Activated naive CD8-positive, alpha-beta T cell treated with anti-CD3 and anti-CD28 coated beads for 36 hours (primary cell): ENCODE measurements at regions not wholly inside any gene's neighbourhood (a gene's known extent, or its start where the extent isn't known, plus 50 kb on each side); places are given as distances from the start of the nearest gene placed in this dataset.
"Not testable (repeated sequence)": the region's sequence is repeated elsewhere in the genome, so short reads cannot be mapped to it uniquely, and the experiment has no call there.

Experiments
- DNase-seq: peaks from one replicate; pipeline ENCODE4 v3.0.0; 2021
- H3K27ac Mint-ChIP-seq: one replicate; pipeline ENCODE4 v1.8.0; 2022; ENCODE audit warnings: mild to moderate bottlenecking, moderate library complexity, mixed read lengths
- H3K27me3 Mint-ChIP-seq: one replicate; pipeline ENCODE4 v1.8.0; 2022; ENCODE audit warnings: mild to moderate bottlenecking, mixed read lengths
- H3K36me3 Mint-ChIP-seq: one replicate; pipeline ENCODE4 v1.8.0; 2021; ENCODE audit warnings: mild to moderate bottlenecking, mixed read lengths
- H3K4me1 Mint-ChIP-seq: one replicate; pipeline ENCODE4 v1.8.0; 2021; ENCODE audit warnings: mixed read lengths
- H3K4me3 Mint-ChIP-seq: one replicate; pipeline ENCODE4 v1.8.0; 2022; ENCODE audit warnings: mild to moderate bottlenecking, moderate library complexity, mixed read lengths
- H3K9me3 Mint-ChIP-seq: one replicate; pipeline ENCODE4 v1.8.0; 2022; ENCODE audit warnings: mixed read lengths

DNA sequence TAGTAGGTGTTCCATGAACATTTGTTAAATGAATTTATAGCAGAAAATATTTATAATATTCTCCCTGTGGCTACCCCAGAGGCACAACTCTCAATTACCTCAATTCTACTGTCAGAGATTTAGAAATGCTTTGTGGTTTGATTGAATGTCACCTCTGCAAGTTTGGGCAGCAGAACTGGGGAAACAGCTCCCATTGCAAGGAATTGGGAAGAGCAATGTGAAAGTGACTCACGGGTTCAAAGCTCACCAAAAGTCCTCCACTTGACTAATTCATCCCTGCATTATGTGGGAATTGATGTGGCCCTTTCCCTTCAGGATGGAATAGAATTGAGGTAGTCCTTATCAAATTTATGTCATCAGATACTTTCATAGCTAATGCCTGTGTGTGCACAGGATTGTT, 562.7 kb downstream of the MFSD1 start:
- Mint-ChIP-seq H3K9me3 (no peaks in the 10 kb centered on the region), H3K27me3 (no peaks in the 10 kb centered on the region), H3K27ac (no peak overlapping the region)

DNA sequence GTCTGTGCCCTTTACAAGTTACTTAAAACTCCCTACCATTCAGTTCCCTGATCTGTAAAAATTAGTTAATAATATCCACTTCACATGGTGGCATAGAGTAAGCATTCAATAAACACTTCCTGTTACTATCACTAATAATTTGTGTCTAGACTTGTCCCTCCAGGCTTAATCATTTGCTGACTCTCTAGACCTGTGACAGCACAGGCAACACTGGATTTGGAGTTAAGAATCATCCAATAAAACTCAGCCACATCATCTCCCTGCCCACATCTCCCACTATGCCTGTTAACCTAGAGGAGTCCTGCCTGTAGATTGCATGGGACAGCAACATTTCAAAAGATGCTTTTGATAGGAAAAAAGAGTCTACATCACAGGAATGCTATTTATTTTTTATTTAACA, 564.6 kb downstream of the MFSD1 start:
- Mint-ChIP-seq H3K4me1 (no peaks in the 10 kb centered on the region), H3K4me3 (no peak overlapping the region), H3K36me3 (no peaks in the 10 kb centered on the region), H3K27ac (no peak overlapping the region), H3K9me3 (no peaks in the 10 kb centered on the region), H3K27me3 (no peaks in the 10 kb centered on the region)
- no peak for DNase-seq

More for the DNA sequence above, 562.7 kb downstream of the MFSD1 start:
- no peaks in the 10 kb centered on the region for H3K36me3 Mint-ChIP-seq
- H3K4me3 Mint-ChIP-seq, result no peak overlapping the region
- no peak for DNase-seq
- H3K4me1 Mint-ChIP-seq, result no peaks in the 10 kb centered on the region

- Mint-ChIP-seq H3K4me3 (no peak overlapping the region), H3K27ac (no peak overlapping the region), H3K9me3 (no peaks in the 10 kb centered on the region), H3K36me3 (no peaks in the 10 kb centered on the region), H3K27me3 (no peaks in the 10 kb centered on the region), H3K4me1 (no peaks in the 10 kb centered on the region)
- DNase-seq, result no peak
Measured at GRCh38 chr3:159371961-159372360, 570.1 kb downstream of the MFSD1 start.

DNA sequence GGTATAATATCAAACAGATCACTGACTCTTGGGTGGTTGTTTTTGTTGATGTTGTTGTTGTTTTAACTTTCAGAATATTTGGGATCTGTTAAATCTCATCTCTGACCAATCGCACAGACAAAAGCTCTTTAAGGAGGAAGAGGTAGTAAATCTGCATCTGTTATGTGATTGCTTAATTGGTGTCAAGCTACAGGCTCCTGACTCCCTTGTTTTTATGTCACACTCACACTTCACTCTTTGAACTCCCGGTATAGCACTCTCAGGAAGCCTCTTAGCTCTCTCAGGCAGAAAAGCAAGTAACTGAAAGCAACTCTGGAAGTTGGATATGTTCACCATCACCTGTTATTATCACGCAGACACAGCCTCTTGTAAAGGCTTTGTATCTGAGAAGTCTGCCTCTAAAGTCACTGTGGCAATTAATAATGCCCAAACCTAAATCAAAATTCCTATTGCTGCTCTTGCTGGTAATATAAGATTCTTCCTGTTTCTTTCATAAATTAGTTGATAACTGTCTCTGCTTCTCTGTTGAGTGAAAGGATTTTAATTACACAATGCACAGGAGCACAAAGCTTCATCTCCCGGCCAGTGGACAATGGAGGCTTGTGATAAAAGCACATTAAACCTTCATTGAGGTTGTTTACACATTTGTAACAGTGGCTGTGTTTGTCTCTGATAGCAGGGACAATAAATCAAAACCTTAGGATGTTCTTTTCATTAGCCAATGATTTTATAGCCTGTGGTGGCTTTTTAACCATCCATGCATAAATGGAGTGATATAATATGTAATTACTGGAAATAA, 576.7 kb downstream of the MFSD1 start:
- no peaks in the 10 kb centered on the region for H3K36me3 Mint-ChIP-seq
- no peaks in the 10 kb centered on the region for H3K4me1 Mint-ChIP-seq
- H3K27ac Mint-ChIP-seq, result no peak overlapping the region
- no peaks in the 10 kb centered on the region for H3K27me3 Mint-ChIP-seq
- no peak for DNase-seq
- H3K9me3 Mint-ChIP-seq, result no peaks in the 10 kb centered on the region
- H3K4me3 Mint-ChIP-seq, result no peak overlapping the region

GRCh38 chr3:159380891-159381290, 579.0 kb downstream of the MFSD1 start:
- H3K27ac Mint-ChIP-seq, result no peak overlapping the region
- no peaks in the 10 kb centered on the region for H3K27me3 Mint-ChIP-seq
- DNase-seq, result no peak
- no peak overlapping the region for H3K4me3 Mint-ChIP-seq
- H3K9me3 Mint-ChIP-seq, result peaks cover 2% of the 10 kb centered on the region
- no peaks in the 10 kb centered on the region for H3K36me3 Mint-ChIP-seq
- H3K4me1 Mint-ChIP-seq, result no peaks in the 10 kb centered on the region

DNA sequence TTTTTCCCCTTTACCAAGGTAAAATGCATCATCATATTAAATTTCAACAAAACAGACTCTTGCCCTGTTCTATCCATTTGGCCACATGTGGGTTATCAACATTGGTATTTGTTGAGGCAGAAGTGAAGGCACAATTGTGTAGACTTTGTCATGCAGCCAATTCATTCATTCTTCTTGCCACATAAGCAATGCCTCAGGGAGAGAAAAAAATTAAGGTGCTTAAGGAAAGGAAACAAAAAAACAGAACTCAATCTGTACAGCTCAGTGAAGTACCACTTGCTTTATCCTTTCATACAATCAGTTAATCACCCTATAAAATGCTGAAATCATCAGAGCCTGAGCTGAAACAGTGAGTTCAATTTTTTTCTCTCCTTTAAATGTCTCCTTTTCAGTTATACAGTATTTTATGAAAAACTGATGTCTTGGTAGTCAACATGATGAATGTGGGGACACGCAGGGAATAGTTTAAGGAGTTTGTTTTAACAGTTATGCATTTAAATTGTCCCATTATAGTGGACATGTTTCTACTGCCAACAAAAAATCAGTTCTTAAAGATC, 588.9 kb downstream of the MFSD1 start:
- Mint-ChIP-seq H3K4me3 (no peak overlapping the region), H3K36me3 (no peaks in the 10 kb centered on the region), H3K27ac (no peak overlapping the region), H3K27me3 (no peaks in the 10 kb centered on the region), H3K9me3 (peaks cover 7% of the 10 kb centered on the region), H3K4me1 (no peaks in the 10 kb centered on the region)
- no peak for DNase-seq

DNA sequence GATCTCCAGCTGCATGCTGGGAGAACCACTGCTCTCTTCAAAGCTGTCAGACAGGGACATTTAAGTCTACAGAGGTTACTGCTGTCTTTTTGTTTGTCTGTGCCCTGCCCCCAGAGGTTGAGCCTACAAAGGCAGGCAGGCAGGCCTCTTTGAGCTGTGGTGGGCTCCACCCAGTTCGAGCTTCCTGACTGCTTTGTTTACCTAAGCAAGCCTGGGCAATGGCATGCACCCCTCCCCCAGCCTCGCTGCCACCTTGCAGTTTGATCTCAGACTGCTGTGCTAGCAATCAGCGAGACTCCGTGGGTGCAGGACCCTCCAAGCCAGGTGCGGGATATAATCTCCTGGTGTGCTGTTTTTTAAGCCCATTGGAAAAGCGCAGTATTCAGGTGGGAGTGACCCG, 591.0 kb upstream of the IL12A start:
- DNase-seq, H3K9me3 Mint-ChIP-seq, H3K27ac Mint-ChIP-seq, H3K4me1 Mint-ChIP-seq, H3K27me3 Mint-ChIP-seq, H3K4me3 Mint-ChIP-seq, H3K36me3 Mint-ChIP-seq: not testable (repeated sequence)

GRCh38 chr3:159401069-159401468, 587.6 kb upstream of the IL12A start:
- no peaks in the 10 kb centered on the region for H3K36me3 Mint-ChIP-seq
- peaks cover 4% of the 10 kb centered on the region for H3K9me3 Mint-ChIP-seq
- no peaks in the 10 kb centered on the region for H3K4me1 Mint-ChIP-seq
- DNase-seq, result no peak
- no peaks in the 10 kb centered on the region for H3K27me3 Mint-ChIP-seq
- H3K4me3 Mint-ChIP-seq, result no peak overlapping the region
- no peak overlapping the region for H3K27ac Mint-ChIP-seq

DNA sequence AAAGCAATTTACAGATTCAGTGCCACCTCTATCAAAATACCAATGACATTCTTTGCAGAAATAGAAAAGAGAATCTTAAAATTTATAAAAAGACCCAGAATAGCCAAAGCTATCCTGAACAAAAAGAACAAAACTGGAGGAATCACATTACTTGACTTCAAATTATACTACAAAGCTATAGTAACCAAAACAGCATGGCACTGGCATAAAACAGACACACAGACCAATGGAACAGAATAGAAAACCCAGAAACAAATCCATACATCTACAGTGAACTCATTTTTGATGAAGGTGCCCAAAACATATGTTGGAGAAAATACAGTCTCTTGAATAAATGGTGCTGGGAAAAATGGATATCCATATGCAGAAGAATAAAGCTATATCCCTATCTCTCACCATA, 578.9 kb upstream of the IL12A start:
- not testable (repeated sequence) for H3K4me3 Mint-ChIP-seq, DNase-seq, H3K27me3 Mint-ChIP-seq, H3K4me1 Mint-ChIP-seq, H3K27ac Mint-ChIP-seq, H3K36me3 Mint-ChIP-seq
- H3K9me3 Mint-ChIP-seq, result peaks cover 28% of the 10 kb centered on the region

- H3K27me3 Mint-ChIP-seq, result no peaks in the 10 kb centered on the region
- no peak overlapping the region for H3K4me3 Mint-ChIP-seq
- H3K9me3 Mint-ChIP-seq, result peaks cover 28% of the 10 kb centered on the region
- no peaks in the 10 kb centered on the region for H3K4me1 Mint-ChIP-seq
- no peak overlapping the region for H3K27ac Mint-ChIP-seq
- no peaks in the 10 kb centered on the region for H3K36me3 Mint-ChIP-seq
- DNase-seq, result no peak
Measured at GRCh38 chr3:159413319-159413718, 575.3 kb upstream of the IL12A start.

DNA sequence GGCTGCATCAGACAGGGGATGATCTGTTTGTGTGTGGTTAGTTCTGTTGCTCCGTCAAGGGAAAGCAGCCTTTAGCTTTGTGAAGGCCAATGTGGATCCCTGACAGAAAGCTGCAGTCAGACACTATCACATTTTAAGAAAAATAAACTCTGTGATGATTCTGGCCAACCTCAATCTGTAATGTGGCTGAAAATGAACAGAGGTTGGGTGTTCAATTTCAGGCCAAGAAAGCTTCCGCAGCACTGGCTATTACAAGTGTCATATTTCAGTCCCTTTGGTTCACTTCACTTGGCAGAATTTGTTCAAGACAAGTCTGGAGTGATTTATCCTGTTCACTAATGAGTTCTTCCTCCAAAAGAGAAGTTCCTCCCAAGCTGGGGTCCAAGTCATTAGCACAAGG, 571.8 kb upstream of the IL12A start:
- H3K9me3 Mint-ChIP-seq, result peaks cover 5% of the 10 kb centered on the region
- no peak overlapping the region for H3K4me3 Mint-ChIP-seq
- DNase-seq, result no peak
- H3K4me1 Mint-ChIP-seq, result no peaks in the 10 kb centered on the region
- no peak overlapping the region for H3K27ac Mint-ChIP-seq
- no peaks in the 10 kb centered on the region for H3K27me3 Mint-ChIP-seq
- H3K36me3 Mint-ChIP-seq, result no peaks in the 10 kb centered on the region

GRCh38 chr3:159417761-159418160, 570.9 kb upstream of the IL12A start:
- Mint-ChIP-seq H3K27me3 (no peaks in the 10 kb centered on the region), H3K4me3 (no peak overlapping the region), H3K9me3 (peaks cover 4% of the 10 kb centered on the region), H3K36me3 (no peaks in the 10 kb centered on the region), H3K27ac (no peak overlapping the region), H3K4me1 (no peaks in the 10 kb centered on the region)
- DNase-seq, result no peak

DNA sequence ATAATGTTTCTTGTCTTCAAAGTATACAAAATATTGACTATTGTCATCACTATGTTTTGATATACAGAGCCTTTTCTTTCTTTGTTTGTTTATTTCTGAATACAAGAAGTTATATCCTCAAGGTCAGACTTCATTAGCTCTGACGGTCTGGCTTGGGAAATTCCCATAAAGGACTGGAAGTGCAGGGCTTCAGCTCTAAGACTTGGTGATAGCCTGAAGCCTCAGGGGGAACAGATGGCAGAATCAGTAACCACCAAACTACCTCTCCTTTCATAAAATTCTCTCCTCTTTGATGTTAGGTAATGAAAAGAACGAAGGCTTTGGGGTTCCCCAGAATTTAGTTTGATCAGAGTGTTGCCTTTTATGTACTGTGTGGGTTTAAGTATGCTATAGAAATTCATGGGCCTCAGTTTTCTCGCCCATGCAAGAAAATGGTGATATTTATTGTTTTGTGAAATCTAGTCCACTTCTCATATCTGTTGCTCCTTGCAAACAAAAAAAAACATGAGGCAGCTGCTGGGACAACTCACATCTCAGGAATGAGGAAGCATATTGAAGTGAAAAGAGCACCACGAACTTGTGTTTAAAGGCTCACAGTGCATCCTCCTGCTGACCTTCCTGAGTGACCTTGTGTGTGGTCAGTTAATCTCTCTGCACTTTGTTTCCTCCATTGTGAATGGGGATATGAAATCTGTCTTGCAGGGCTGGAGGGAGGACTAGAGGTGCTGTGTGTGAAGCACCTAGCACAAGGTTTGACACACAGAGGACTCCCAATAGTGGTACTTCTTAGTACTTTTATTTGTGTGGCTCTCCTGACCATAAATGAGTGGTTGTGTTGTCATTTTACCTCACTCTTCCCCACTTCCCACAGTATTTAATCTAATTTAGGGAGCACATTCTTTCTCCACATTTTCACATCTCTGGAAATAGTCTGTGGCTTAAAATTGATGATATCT, 569.8 kb upstream of the IL12A start:
- Mint-ChIP-seq H3K27ac (no peak overlapping the region), H3K4me1 (no peaks in the 10 kb centered on the region), H3K4me3 (no peak overlapping the region), H3K27me3 (no peaks in the 10 kb centered on the region), H3K9me3 (peaks cover 5% of the 10 kb centered on the region), H3K36me3 (no peaks in the 10 kb centered on the region)
- DNase-seq, result no peak

DNA sequence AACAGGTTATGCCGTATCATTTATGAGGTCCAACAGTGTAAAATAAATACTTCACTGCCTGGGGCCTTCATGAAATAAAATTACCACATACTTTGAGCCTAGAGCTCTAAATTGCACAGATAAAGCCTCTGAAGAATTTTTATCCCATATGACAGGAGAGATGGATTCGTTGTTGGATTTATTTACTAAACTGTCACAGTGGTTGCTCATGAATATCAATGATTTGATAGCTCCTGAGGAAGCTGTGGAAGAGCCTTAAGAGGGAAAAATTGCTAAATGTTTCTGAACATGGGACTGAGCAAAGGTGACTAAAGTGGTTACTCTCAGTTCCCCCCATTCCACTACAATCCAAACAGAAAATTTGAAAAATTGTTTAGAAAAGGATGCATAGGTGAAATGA, 558.9 kb upstream of the IL12A start:
- Mint-ChIP-seq H3K4me3 (no peak overlapping the region), H3K36me3 (no peaks in the 10 kb centered on the region), H3K4me1 (no peaks in the 10 kb centered on the region), H3K9me3 (peaks cover 4% of the 10 kb centered on the region), H3K27me3 (no peaks in the 10 kb centered on the region), H3K27ac (no peak overlapping the region)
- no peak for DNase-seq

- no peaks in the 10 kb centered on the region for H3K27me3 Mint-ChIP-seq
- peaks cover 2% of the 10 kb centered on the region for H3K9me3 Mint-ChIP-seq
- no peak for DNase-seq
- no peak overlapping the region for H3K4me3 Mint-ChIP-seq
- H3K4me1 Mint-ChIP-seq, result no peaks in the 10 kb centered on the region
- H3K36me3 Mint-ChIP-seq, result no peaks in the 10 kb centered on the region
- H3K27ac Mint-ChIP-seq, result no peak overlapping the region
Measured at GRCh38 chr3:159432682-159433340, 555.8 kb upstream of the IL12A start.
